ENCODE measurements at regions not wholly inside any gene's neighbourhood (a gene's known extent, or its start where the extent isn't known, plus 50 kb on each side); places are given as distances from the start of the nearest gene placed in this dataset.

DNA sequence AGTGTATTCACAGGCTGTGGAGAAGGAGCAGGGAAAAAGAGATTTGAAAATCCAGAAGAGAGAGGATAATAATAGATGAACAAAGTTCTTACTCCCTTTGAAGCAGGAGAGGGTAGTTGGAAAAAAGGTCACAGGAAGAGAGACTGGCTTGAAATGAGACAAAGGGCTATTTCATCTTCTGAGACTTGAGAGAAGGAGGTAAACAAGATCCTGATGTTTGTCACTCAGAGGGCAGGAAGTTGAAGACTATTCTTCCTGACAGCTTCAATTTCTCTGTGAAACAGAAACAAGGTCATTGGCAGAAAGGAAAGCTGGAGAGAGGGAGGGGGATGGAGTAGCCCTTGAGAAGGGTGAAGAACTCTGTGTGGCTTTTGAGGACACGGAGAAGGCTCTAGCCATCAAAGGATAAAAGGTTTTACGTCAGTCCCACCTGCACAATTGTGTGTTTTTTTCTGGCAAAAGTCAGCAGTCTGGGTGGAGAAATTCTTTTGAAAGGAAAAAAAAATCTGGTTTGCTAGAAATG lies 216.1 kb upstream of the STEAP4 start:
- dilution Hi-C loops (cut with MboI; ENCODE audit: extremely low pct_ligation_motif_present, low sequenced_read_pairs), result no loop called here
- Histone ChIP-seq H3K4me2 (ENCODE audit: insufficient read depth, low read length) (no peak overlapping the region), H4K20me1 (replicated peaks; ENCODE audit: control insufficient read depth, extremely low read depth, insufficient read depth, low read length) (no peaks in the 10 kb centered on the region), H3K27me3 (ENCODE audit: control insufficient read depth in 2 of 2, insufficient read depth in 2 of 2, low read length in 2 of 2) (no peaks in the 10 kb centered on the region), H3K79me2 (ENCODE audit: control insufficient read depth, insufficient read depth, low read length) (no peaks in the 10 kb centered on the region), H3K4me3 (replicated peaks in 1 of 3; ENCODE audit: insufficient read depth in 1 of 3, low read depth in 1 of 3, low read length in 3 of 3) (no peak overlapping the region), H3K9me1 (replicated peaks; ENCODE audit: control insufficient read depth, extremely low read depth, insufficient read depth, low read length) (no peaks in the 10 kb centered on the region), H3K27ac (ENCODE audit: insufficient read depth, low read depth, low read length) (no peak overlapping the region), H3K9ac (replicated peaks; ENCODE audit: extremely low read depth, insufficient read depth, low read length) (no peak overlapping the region), H3K36me3 (ENCODE audit: control insufficient read depth in 2 of 2, extremely low read depth in 1 of 2, insufficient read depth in 2 of 2, low read length in 2 of 2) (no peaks in the 10 kb centered on the region), H3K4me1 (ENCODE audit: control insufficient read depth, extremely low read depth, insufficient read depth, low read length) (no peaks in the 10 kb centered on the region), H2AFZ (ENCODE audit: low read depth, low read length) (no peak overlapping the region), H3K9me3 (replicated peaks; ENCODE audit: control insufficient read depth, insufficient read depth, low read length) (no peaks in the 10 kb centered on the region)
- POLR2A ChIA-PET, result no interaction called here
- TF ChIP-seq, protein P1, sequence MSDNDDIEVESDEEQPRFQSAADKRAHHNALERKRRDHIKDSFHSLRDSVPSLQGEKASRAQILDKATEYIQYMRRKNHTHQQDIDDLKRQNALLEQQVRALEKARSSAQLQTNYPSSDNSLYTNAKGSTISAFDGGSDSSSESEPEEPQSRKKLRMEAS (IDR thresholded peaks at IDR 0.05; ENCODE audit: insufficient read depth, insufficient read length), result no peak
- TF ChIP-seq JUN (IDR thresholded peaks at IDR 0.05; ENCODE audit: borderline replicate concordance, insufficient read depth, insufficient read length, low read depth) (no peak), POLR2A (IDR thresholded peaks at IDR 0.05; ENCODE audit: low read depth, low read length) (no peak), GATA2 (IDR thresholded peaks at IDR 0.05; ENCODE audit: insufficient read depth, insufficient read length, low read depth, low read length) (no peak), EZH2 (IDR thresholded peaks at IDR 0.05; ENCODE audit: borderline replicate concordance, low read depth, low read length, severe bottlenecking) (no peak), FOS (IDR thresholded peaks at IDR 0.05; ENCODE audit: borderline replicate concordance, insufficient read depth, low read length) (no peak), MYC (IDR thresholded peaks at IDR 0.05; ENCODE audit: low read depth, low read length) (no peak), POLR2AphosphoS5 (IDR thresholded peaks at IDR 0.05; ENCODE audit: insufficient read depth, low read depth, low read length) (no peak)
- TF ChIP-seq, protein P2, sequence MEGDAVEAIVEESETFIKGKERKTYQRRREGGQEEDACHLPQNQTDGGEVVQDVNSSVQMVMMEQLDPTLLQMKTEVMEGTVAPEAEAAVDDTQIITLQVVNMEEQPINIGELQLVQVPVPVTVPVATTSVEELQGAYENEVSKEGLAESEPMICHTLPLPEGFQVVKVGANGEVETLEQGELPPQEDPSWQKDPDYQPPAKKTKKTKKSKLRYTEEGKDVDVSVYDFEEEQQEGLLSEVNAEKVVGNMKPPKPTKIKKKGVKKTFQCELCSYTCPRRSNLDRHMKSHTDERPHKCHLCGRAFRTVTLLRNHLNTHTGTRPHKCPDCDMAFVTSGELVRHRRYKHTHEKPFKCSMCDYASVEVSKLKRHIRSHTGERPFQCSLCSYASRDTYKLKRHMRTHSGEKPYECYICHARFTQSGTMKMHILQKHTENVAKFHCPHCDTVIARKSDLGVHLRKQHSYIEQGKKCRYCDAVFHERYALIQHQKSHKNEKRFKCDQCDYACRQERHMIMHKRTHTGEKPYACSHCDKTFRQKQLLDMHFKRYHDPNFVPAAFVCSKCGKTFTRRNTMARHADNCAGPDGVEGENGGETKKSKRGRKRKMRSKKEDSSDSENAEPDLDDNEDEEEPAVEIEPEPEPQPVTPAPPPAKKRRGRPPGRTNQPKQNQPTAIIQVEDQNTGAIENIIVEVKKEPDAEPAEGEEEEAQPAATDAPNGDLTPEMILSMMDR (IDR thresholded peaks at IDR 0.05; ENCODE audit: extremely low read depth in 1 of 2, insufficient read depth in 1 of 2, low read depth in 1 of 2, low read length in 2 of 2), result no peak
- no TSS peak for BruUV-seq (replicated peaks)
- CTCF ChIA-PET, result no interaction called here
- FAIRE-seq (no peak), DNase-seq (ENCODE audit: low read depth, low spot score) (no peak)
- intact Hi-C loops (cut with micrococcal nuclease), result no loop called here
